HCT116 (cell line): ENCODE measurements at regions not wholly inside any gene's neighbourhood (a gene's known extent, or its start where the extent isn't known, plus 50 kb on each side); places are given as distances from the start of the nearest gene placed in this dataset.

Source experiments
- ATAC-seq: fragments of 200-7000 bp; cut with Tn5 transposase; 2 replicates; pipeline ENCODE4 v1.9.1; 2020; ENCODE audit warnings: mild to moderate bottlenecking, moderate library complexity
- BruUV-seq: library from RNA; stranded (reverse); fragments of 400-500 nt; replicated peaks from 2 replicates; lab custom pipeline; 2021; lab: Mats Ljungman, UMichigan
- CTCF ChIA-PET: fragments of 300-600 bp; sonication (Branson Sonifier 250); formaldehyde crosslinking; loops from one replicate; lab custom pipeline; 2021; ENCODE audit warnings: antibody characterized with exemption; lab: Charles Lee
- POLR2A ChIA-PET: fragments of 300-600, 350-600 bp; sonication (Branson Sonifier 250); formaldehyde crosslinking; loops from one replicate; lab custom pipeline; 2021; ENCODE audit warnings: antibody characterized with exemption; lab: Charles Lee
- RAD21 ChIA-PET, 2 experiments: fragments of 300-600 bp; sonication (Branson Sonifier 250); formaldehyde crosslinking; loops; one replicate each; lab custom pipeline; 2023; ENCODE audit warnings: low total read pairs in 2 of 2; ENCODE audit not compliant: uncharacterized antibody in 2 of 2, unreplicated experiment in 2 of 2, low non-redundant PET in 1 of 2; lab: Charles Lee
- DNase-seq: peaks from one replicate; pipeline ENCODE4 v3.0.0-alpha.2; 2010; ENCODE audit warnings: low read depth, low spot score
- H2AFZ ChIP-seq: fragments of 200-600 bp; shearing (Covaris generic), sonication (generic); 2 replicates; pipeline ENCODE4 v1.6.1; 2017; ENCODE audit warnings: low read depth, mixed run types, mixed read lengths, antibody characterized with exemption, low read length; ENCODE audit not compliant: poor library complexity, severe bottlenecking
- H3K27ac ChIP-seq: 2 replicates; pipeline ENCODE4 v1.5.1; 2012; ENCODE audit warnings: low read depth, low read length
- H3K27me3 ChIP-seq: fragments of 200-600 bp; sonication (generic); 2 replicates; pipeline ENCODE4 v1.6.1; 2016; ENCODE audit warnings: mixed run types, low read length, mixed read lengths; ENCODE audit not compliant: insufficient read depth
- H3K36me3 ChIP-seq, 2 experiments: fragments of 200-500 bp in 1 of 2; fragments of 200-600 bp in 1 of 2; sonication (Bioruptor generic) in 1 of 2; sonication (generic) in 1 of 2; 2 replicates each; pipeline versions ENCODE4 v1.5.1 to v1.6.1; 2014 to 2016; ENCODE audit warnings: low read length in 2 of 2, inconsistent platforms in 1 of 2, mixed read lengths in 1 of 2, mixed run types in 1 of 2; ENCODE audit not compliant: insufficient read depth in 2 of 2, control insufficient read depth in 1 of 2
- H3K4me1 ChIP-seq, 2 experiments: fragments of 200-600 bp in 1 of 2; sonication (generic) in 1 of 2; 2 replicates each; pipeline versions ENCODE4 v1.5.1 to v1.6.1; 2012 to 2017; ENCODE audit warnings: low read length in 2 of 2, inconsistent platforms in 1 of 2, mild to moderate bottlenecking in 1 of 2, mixed read lengths in 1 of 2, mixed run types in 1 of 2, moderate library complexity in 1 of 2; ENCODE audit not compliant: insufficient read depth in 2 of 2, control insufficient read depth in 1 of 2
- H3K4me2 ChIP-seq: fragments of 200-600 bp; sonication (generic); 2 replicates; pipeline ENCODE4 v1.6.1; 2017; ENCODE audit warnings: mixed run types, low read length, mixed read lengths
- H3K4me3 ChIP-seq, 2 experiments: fragments of 200-600 bp in 1 of 2; sonication (generic) in 1 of 2; replicated peaks in 1 of 2; 2 replicates each; pipeline ENCODE4 v1.5.1; 2011 to 2016; ENCODE audit warnings: low read length in 2 of 2, control low read depth in 1 of 2, low read depth in 1 of 2, mild to moderate bottlenecking in 1 of 2, mixed read lengths in 1 of 2, mixed run types in 1 of 2
- H3K79me2 ChIP-seq: fragments of 200-600 bp; sonication (generic); 2 replicates; pipeline ENCODE4 v1.6.1; 2017; ENCODE audit warnings: mild to moderate bottlenecking, mixed run types, low read length, moderate library complexity, mixed read lengths; ENCODE audit not compliant: insufficient read depth
- H3K9ac ChIP-seq: fragments of 200-600 bp; sonication (generic); 2 replicates; pipeline ENCODE4 v1.6.1; 2016; ENCODE audit warnings: low read length, mixed read lengths
- H3K9me2 ChIP-seq: fragments of 200-600 bp; sonication (generic), shearing (Covaris generic); 2 replicates; pipeline ENCODE4 v1.6.1; 2017; ENCODE audit warnings: mixed run types, mild to moderate bottlenecking, moderate library complexity; ENCODE audit not compliant: insufficient read depth
- H3K9me3 ChIP-seq, 2 experiments: fragments of 200-500 bp in 1 of 2; fragments of 200-600 bp in 1 of 2; sonication (Bioruptor generic) in 1 of 2; sonication (generic) in 1 of 2; 2 replicates each; pipeline ENCODE4 v1.6.1; 2014 to 2017; ENCODE audit warnings: low read length in 2 of 2, mixed read lengths in 2 of 2, inconsistent platforms in 1 of 2, low read depth in 1 of 2, mild to moderate bottlenecking in 1 of 2, mixed run types in 1 of 2, moderate library complexity in 1 of 2; ENCODE audit not compliant: control insufficient read depth in 1 of 2, insufficient read depth in 1 of 2
- H4K20me1 ChIP-seq: fragments of 200-600 bp; sonication (generic), shearing (Covaris generic); 2 replicates; pipeline ENCODE4 v1.6.1; 2017; ENCODE audit warnings: mixed run types, mild to moderate bottlenecking, moderate library complexity; ENCODE audit not compliant: insufficient read depth
- CBX3 ChIP-seq: IDR thresholded peaks from 2 replicates; pipeline ENCODE4 v1.6.1; 2012; ENCODE audit warnings: low read depth
- CEBPB ChIP-seq: IDR thresholded peaks from 2 replicates; pipeline ENCODE4 v1.6.1; 2012; ENCODE audit warnings: low read depth
- EGR1 ChIP-seq: IDR thresholded peaks from 2 replicates; pipeline ENCODE4 v1.6.1; 2012; ENCODE audit warnings: low read depth
- ELF1 ChIP-seq: IDR thresholded peaks from 2 replicates; pipeline ENCODE4 v1.6.1; 2012; ENCODE audit warnings: low read depth, borderline replicate concordance
- FOSL1 ChIP-seq: IDR thresholded peaks from 2 replicates; pipeline ENCODE4 v1.6.1; 2012; ENCODE audit warnings: low read depth
- POLR2AphosphoS5 ChIP-seq: IDR thresholded peaks from 2 replicates; pipeline ENCODE4 v1.6.1; 2011; ENCODE audit warnings: mild to moderate bottlenecking, low read depth, low read length, moderate library complexity
- RAD21 ChIP-seq: IDR thresholded peaks from 2 replicates; pipeline ENCODE4 v1.6.1; 2012; ENCODE audit warnings: low read depth, mild to moderate bottlenecking
- SIN3A ChIP-seq: IDR thresholded peaks from 2 replicates; pipeline ENCODE4 v1.6.1; 2012; ENCODE audit warnings: low read depth
- SP1 ChIP-seq: IDR thresholded peaks from 2 replicates; pipeline ENCODE4 v1.6.1; 2012; ENCODE audit warnings: low read depth
- SRF ChIP-seq: IDR thresholded peaks from 2 replicates; pipeline ENCODE4 v1.6.1; 2012; ENCODE audit warnings: low read depth
- TCF7L2 ChIP-seq: IDR thresholded peaks from 2 replicates; pipeline ENCODE4 v1.7.0; 2011; ENCODE audit warnings: borderline replicate concordance, inconsistent platforms; ENCODE audit not compliant: insufficient read depth, insufficient read length; ENCODE audit errors: extremely low read depth
- YY1 ChIP-seq: IDR thresholded peaks from 2 replicates; pipeline ENCODE4 v1.6.1; 2011; ENCODE audit warnings: low read length, low read depth, moderate library complexity, mild to moderate bottlenecking; ENCODE audit not compliant: insufficient replicate concordance; ENCODE audit errors: extremely low read depth
- intact Hi-C: fragments of 100-400 bp; cut with micrococcal nuclease; formaldehyde crosslinking; loops from 2 replicates; pipeline ENCODE4 v1.10.0; 2022
- TF ChIP-seq, protein P1 (sequence below): IDR thresholded peaks from 2 replicates; pipeline ENCODE4 v1.6.1; 2011; ENCODE audit warnings: mild to moderate bottlenecking, low read length, moderate library complexity; ENCODE audit not compliant: insufficient replicate concordance; ENCODE audit errors: extremely low read depth
- TF ChIP-seq, protein P2 (sequence below), 3 experiments: fragments of 200-600 bp in 1 of 3; sonication (generic) in 1 of 3; IDR thresholded peaks in 2 of 3; conservative IDR thresholded peaks in 1 of 3; 2 replicates each; pipeline ENCODE4 v1.5.1; 2012 to 2017; ENCODE audit warnings: low read depth in 2 of 3, low read length in 2 of 3, antibody characterized with exemption in 1 of 3, borderline replicate concordance in 1 of 3, control low read depth in 1 of 3, mild to moderate bottlenecking in 1 of 3, mixed read lengths in 1 of 3, mixed run types in 1 of 3, moderate library complexity in 1 of 3; ENCODE audit not compliant: insufficient read depth in 1 of 3

DNA sequence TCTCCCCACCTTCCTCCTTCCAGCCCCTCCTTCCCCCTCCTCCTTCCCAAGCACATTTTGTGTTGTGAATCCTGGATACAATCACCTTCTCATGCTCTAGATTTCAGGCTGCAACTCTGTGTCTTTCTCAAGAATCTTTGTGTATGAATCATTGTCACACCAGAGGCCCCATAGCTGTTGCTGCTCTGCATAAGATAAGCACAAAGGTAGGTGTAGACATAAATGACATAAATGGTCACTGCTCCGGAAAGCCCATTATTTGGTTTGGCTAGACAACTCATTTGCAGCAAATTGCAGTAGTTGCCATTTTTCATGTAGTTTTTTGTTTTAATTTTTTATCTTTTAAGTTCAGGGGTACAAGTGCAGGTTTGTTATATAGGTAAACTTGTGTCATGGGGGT, 216.3 kb upstream of the NRP1 start:
- Histone ChIP-seq H3K27me3 (no peaks in the 10 kb centered on the region), H3K4me3 (no peak overlapping the region), H3K9ac (no peak overlapping the region), H3K27ac (no peak overlapping the region), H3K4me2 (no peak overlapping the region), H2AFZ (no peak overlapping the region), H3K4me1 (no peaks in the 10 kb centered on the region), H3K36me3 (no peaks in the 10 kb centered on the region), H3K79me2 (no peaks in the 10 kb centered on the region), H3K9me2 (no peaks in the 10 kb centered on the region), H3K9me3 (no peaks in the 10 kb centered on the region), H4K20me1 (no peaks in the 10 kb centered on the region)
- POLR2A ChIA-PET, result no interaction called here
- ATAC-seq (no peak), DNase-seq (no peak)
- CTCF ChIA-PET, result no interaction called here
- BruUV-seq, result no TSS peak
- intact Hi-C loops, result no loop called here
- RAD21 ChIA-PET, result no interaction called here
- TF ChIP-seq EGR1, result no peak
- no peak for TF ChIP-seq TCF7L2
- TF ChIP-seq ELF1, result no peak
- TF ChIP-seq SP1, result no peak
- no peak for TF ChIP-seq CEBPB
- TF ChIP-seq SRF, result no peak
- no peak for TF ChIP-seq CBX3
- TF ChIP-seq SIN3A, result no peak
- no peak for TF ChIP-seq POLR2AphosphoS5
- no peak for TF ChIP-seq FOSL1
- no peak for TF ChIP-seq RAD21

DNA sequence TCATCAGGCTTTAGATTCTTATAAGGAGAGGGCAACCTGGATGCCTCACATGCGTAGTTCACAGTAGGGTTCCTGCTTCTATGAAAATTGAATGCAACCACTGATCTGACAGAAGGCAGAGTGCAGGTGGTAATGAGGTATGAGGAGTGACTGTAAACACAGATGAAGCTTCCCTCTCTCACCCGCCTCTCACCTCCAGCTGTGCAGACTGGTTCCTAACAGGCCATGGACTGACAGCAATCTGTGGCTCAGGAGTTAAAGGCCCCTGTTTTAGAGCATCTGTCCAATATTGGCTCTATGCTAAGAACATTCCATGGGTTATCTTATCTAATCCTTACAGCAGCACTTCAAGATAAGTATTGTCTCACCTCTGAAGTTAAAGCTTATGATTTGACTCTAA, 213.5 kb upstream of the NRP1 start:
- Histone ChIP-seq H2AFZ (no peak overlapping the region), H3K9ac (no peak overlapping the region), H3K27me3 (no peaks in the 10 kb centered on the region), H3K27ac (no peak overlapping the region), H3K36me3 (no peaks in the 10 kb centered on the region), H3K9me2 (no peaks in the 10 kb centered on the region), H3K4me2 (no peak overlapping the region), H3K79me2 (no peaks in the 10 kb centered on the region), H3K9me3 (no peaks in the 10 kb centered on the region), H4K20me1 (no peaks in the 10 kb centered on the region), H3K4me1 (no peaks in the 10 kb centered on the region), H3K4me3 (no peak overlapping the region)
- no TSS peak for BruUV-seq
- ChIA-PET CTCF (no interaction called here), RAD21 (no interaction called here), POLR2A (no interaction called here)
- ATAC-seq, result no peak
- no peak for DNase-seq
- intact Hi-C loops, result no loop called here
- TF ChIP-seq, protein P1, sequence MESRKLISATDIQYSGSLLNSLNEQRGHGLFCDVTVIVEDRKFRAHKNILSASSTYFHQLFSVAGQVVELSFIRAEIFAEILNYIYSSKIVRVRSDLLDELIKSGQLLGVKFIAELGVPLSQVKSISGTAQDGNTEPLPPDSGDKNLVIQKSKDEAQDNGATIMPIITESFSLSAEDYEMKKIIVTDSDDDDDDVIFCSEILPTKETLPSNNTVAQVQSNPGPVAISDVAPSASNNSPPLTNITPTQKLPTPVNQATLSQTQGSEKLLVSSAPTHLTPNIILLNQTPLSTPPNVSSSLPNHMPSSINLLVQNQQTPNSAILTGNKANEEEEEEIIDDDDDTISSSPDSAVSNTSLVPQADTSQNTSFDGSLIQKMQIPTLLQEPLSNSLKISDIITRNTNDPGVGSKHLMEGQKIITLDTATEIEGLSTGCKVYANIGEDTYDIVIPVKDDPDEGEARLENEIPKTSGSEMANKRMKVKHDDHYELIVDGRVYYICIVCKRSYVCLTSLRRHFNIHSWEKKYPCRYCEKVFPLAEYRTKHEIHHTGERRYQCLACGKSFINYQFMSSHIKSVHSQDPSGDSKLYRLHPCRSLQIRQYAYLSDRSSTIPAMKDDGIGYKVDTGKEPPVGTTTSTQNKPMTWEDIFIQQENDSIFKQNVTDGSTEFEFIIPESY, result no peak
- TF ChIP-seq, protein P2, sequence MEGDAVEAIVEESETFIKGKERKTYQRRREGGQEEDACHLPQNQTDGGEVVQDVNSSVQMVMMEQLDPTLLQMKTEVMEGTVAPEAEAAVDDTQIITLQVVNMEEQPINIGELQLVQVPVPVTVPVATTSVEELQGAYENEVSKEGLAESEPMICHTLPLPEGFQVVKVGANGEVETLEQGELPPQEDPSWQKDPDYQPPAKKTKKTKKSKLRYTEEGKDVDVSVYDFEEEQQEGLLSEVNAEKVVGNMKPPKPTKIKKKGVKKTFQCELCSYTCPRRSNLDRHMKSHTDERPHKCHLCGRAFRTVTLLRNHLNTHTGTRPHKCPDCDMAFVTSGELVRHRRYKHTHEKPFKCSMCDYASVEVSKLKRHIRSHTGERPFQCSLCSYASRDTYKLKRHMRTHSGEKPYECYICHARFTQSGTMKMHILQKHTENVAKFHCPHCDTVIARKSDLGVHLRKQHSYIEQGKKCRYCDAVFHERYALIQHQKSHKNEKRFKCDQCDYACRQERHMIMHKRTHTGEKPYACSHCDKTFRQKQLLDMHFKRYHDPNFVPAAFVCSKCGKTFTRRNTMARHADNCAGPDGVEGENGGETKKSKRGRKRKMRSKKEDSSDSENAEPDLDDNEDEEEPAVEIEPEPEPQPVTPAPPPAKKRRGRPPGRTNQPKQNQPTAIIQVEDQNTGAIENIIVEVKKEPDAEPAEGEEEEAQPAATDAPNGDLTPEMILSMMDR (IDR thresholded peaks at IDR 0.05 in 2 of 3, conservative IDR thresholded peaks at IDR 0.05 in 1 of 3; ENCODE audit: borderline replicate concordance in 1 of 3, insufficient read depth in 1 of 3, low read depth in 2 of 3, low read length in 2 of 3), result no peak
- no peak for TF ChIP-seq EGR1
- TF ChIP-seq YY1, result no peak
- TF ChIP-seq SRF, result no peak
- no peak for TF ChIP-seq POLR2AphosphoS5
- no peak for TF ChIP-seq TCF7L2
- TF ChIP-seq SIN3A, result no peak
